ENCODE measurements at regions not wholly inside any gene's neighbourhood (a gene's known extent, or its start where the extent isn't known, plus 50 kb on each side); places are given as distances from the start of the nearest gene placed in this dataset.

GRCh38 chr11:29685361-29685760, 331.5 kb downstream of the KCNA4 start:
- TF ChIP-seq CTCF (IDR thresholded peaks at IDR 0.05): no peak
- no peak for TF ChIP-seq SIN3A (IDR thresholded peaks at IDR 0.05; ENCODE audit: borderline replicate concordance, insufficient read depth, low read depth, low read length)
- TF ChIP-seq POLR2AphosphoS5 (IDR thresholded peaks at IDR 0.05; ENCODE audit: low read depth, low read length): no peak
- TF ChIP-seq REST (IDR thresholded peaks at IDR 0.05; ENCODE audit: insufficient read depth in 1 of 2, low read depth in 2 of 2, low read length in 1 of 2): no peak
- no peak for TF ChIP-seq TCF7L2 (IDR thresholded peaks at IDR 0.05; ENCODE audit: low read depth, low read length)
